Lung microvascular endothelial cell (primary cell): ENCODE measurements at regions not wholly inside any gene's neighbourhood (a gene's known extent, or its start where the extent isn't known, plus 50 kb on each side); places are given as distances from the start of the nearest gene placed in this dataset.

Source experiments
- DNase-seq, 2 donors: peaks; one replicate each; pipeline versions ENCODE4 v3.0.0 to v3.0.0-alpha.2; 2010; ENCODE audit warnings: low read depth in 2 of 2

DNA sequence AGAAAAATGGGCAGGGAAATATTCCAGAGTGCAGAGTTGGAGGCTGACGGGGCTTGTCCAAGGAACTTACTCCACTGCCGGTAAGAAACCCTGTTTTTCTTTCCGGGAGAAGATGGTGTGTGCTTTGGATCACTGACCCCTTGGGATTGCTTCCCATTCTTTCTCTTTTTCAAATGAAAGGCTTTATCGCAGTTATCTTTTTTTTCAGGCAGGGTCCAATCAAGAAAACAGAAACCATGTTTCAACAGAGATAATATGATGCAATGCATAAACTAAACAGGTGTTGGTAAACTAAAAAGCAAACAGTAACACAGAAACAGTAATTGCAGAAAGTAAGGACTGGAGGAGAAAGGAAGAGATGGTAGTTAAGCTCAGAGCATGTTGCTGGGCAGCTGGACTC lies 145.1 kb downstream of the LYPLAL1 start:
- no peak for DNase-seq

DNA sequence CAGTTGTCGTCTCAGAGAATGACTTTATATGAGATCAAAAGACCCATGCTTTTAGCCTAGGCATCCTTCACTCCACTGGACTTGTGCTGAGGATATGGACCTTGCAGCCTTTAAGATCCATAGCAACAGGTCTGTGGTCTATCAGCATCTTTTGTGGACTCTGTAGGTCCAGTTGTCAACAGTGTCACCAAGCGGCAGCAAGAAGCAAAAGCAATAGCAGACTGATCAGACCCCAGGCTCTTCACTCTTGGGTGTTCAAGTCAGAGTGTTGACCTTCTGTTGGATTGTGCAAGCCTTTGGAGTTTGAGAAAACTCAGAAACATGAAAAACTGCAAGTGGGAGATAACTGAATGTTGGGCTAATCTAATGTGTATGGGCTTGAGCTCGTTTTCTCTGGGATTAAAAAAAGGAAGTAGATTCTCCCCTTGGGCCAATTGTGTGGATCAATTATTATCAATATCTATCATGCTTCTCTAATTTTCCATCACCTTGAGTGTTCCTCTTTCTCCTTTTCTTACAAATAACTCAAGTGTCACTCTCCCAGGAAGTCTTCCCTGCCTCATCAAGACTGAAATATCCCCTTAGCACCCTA lies 144.2 kb downstream of the LYPLAL1 start:
- peak in 1 of 2 donors; percentile 53 for DNase-seq

DNA sequence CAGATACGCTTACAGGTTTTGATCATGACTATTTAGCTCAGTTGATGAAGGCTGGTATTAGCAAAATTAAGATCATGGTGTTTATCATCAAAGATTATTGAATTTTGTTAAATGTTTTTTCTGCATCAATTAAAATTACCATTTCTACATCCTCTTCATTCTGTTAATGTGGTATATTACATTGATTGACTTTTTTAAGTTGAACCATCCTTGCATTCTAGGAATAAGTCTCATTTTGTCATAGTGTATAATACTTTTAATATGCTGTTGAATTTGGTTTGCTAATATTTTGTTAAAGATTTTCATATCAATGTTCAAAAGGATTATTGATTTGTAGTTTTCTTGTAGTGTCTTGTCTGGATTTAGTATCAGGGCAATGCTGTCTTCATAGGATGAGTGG lies 142.4 kb downstream of the LYPLAL1 start:
- no peak for DNase-seq

- no peak for DNase-seq
Measured at GRCh38 chr1:219313961-219314360, 140.3 kb downstream of the LYPLAL1 start.

DNA sequence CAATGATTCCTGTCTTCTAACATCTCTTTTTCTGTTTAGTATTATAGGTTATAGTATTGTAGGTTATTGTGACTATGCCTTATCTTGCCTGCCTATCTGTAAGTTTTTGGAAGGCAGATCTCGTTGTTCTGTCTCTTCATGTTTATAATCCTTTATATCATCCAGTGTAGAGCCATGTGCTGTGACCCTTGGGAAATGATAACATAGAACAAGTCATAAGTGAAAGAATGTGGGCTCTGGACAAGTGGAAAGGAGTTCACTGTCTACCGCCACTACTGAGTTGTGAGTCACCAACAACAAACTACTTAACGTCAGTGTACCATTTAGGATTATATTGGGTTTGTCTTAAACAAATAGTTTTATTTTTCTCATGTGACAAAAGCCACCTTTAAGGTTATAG lies 139.3 kb downstream of the LYPLAL1 start:
- peak in 1 of 2 donors; percentile 74 for DNase-seq

GRCh38 chr1:219310181-219310728 lies 136.6 kb downstream of the LYPLAL1 start:
- peak in 1 of 2 donors; percentile 20 for DNase-seq

DNA sequence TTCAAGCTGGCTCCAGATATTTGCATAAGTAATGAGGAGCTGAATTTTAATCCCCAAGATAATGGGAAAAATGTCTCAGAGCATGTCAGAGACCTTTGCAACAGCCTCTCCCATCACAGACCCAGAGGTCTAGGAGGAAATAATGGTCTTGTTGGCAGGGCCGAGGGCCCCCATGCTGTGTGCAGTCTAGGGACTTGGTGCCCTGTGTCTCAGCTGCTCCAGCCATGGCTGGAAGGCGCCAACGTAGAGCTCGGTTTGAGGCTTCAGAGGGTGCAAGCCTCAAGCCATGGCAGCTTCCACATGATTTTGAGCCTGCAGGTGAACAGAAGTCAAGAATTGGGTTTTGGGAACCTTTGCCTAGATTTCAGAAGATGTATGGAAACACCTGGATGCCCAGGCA lies 134.7 kb downstream of the LYPLAL1 start:
- no peak for DNase-seq

DNA sequence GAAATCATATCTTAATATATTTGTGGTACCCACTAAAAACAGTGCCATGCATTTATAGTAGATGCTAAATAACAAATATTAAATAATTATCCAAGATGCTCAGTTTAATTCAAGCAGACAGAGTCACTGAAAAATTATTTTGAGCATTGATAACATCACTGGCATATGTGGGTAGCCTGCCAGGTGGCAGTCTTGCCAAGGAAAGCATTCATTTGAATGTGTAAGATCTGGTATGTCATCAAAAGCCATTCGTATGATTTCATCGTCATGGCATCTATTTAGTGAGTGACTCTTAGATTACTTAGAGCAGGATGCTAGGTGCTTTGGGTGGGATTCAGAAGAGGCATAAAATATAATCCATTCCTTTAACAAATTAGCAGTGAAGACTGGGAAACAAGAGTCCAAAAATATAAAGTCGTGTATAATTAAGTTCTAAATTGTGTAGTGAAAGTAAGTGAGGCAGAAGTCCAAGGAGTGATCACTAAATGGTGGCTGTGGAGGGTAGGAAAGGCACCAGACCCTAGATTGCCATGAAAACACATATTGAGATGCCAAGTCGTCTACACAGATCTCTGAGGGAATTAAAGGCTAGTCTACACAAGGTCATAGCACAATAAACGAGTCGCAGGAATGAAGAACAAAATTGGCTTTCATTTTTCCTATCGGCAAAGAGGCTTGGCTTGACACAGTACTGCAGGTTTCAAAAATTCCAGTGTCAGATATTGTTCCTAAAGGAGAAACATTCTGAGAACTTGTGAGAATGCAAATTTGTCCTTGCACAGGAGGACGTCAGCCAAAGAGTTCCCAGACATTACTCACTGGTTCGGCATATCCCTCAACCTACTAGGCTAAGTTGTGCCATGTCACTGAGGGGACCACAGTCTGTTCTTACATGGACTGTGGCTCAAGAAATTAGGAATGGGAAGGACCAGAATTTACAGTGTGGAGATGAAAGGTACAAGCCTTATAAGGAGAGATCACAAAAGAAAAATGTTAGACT lies 130.8 kb downstream of the LYPLAL1 start:
- DNase-seq, result peak; percentile 30 to 81

- DNase-seq, result peak in 1 of 2 donors; percentile 76
Measured at GRCh38 chr1:219302697-219303096, 129.0 kb downstream of the LYPLAL1 start.

GRCh38 chr1:219299420-219299819 lies 125.7 kb downstream of the LYPLAL1 start:
- no peak for DNase-seq

GRCh38 chr1:219298571-219299148 lies 125.0 kb downstream of the LYPLAL1 start:
- peak in 1 of 2 donors; percentile 37 for DNase-seq

GRCh38 chr1:219296430-219297355 lies 123.0 kb downstream of the LYPLAL1 start:
- peak in 1 of 2 donors; percentile 13 for DNase-seq

DNA sequence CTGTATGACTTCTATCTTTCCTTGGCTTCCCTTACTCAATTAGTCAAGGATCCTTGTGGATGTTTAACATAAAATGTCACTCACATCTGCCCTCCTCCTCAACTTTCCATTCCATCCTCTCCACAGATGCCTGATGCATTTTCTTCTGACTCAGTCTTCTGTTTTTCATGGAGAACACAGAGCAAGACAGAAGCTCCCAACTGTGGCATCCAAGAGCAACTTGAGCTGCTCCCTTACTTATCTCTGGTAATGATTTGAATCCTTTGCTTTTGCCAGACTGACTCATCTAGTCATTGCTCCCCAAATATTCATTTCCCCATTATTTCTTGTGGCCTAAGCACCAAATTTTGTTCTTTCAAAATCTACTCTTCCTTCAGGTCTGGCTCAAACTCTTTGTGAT lies 120.6 kb downstream of the LYPLAL1 start:
- DNase-seq, result no peak

- DNase-seq, result peak in 1 of 2 donors; percentile 47
Measured at GRCh38 chr1:219293410-219293809, 119.7 kb downstream of the LYPLAL1 start.

- no peak for DNase-seq
Measured at GRCh38 chr1:219292999-219293398, 119.3 kb downstream of the LYPLAL1 start.

- DNase-seq, result no peak
Measured at GRCh38 chr1:219292341-219292740, 118.7 kb downstream of the LYPLAL1 start.

DNA sequence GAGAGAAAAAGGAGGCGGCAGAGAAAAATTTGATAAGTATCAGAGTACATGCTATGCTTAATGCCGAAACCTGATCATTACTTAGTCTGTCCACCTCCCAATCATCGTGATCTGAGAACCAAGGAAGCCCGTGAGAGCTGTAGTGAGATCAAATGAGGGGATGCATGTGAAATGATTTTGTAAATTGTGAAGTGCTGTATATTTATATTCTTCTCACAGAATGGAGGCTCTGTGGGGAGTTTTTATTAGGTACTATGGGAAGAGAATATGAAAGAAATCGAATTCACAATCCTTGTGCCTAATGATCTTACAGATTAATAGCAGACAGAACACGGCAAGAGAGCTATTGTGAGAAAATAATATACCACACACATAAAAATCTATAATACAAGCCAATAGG lies 115.5 kb downstream of the LYPLAL1 start:
- DNase-seq, result no peak

DNA sequence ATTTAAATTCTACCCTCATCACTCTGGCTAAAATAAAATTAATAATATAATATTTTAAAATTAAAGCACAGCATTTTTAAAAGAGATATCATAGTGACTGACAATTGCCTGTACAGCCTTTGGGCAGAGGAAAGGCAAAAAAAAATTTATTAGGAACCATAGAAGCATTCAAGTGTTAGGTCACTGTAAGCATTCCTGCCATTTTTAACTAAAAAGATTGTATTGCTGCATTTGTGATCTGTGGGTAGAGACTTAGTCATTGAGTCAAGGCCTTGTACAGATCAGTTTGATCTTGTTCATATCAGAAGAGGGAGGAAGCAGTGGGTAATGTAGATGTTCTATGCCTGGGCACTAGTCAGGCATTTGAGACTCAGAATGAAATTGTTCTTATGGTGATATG lies 109.9 kb downstream of the LYPLAL1 start:
- DNase-seq, result no peak

DNA sequence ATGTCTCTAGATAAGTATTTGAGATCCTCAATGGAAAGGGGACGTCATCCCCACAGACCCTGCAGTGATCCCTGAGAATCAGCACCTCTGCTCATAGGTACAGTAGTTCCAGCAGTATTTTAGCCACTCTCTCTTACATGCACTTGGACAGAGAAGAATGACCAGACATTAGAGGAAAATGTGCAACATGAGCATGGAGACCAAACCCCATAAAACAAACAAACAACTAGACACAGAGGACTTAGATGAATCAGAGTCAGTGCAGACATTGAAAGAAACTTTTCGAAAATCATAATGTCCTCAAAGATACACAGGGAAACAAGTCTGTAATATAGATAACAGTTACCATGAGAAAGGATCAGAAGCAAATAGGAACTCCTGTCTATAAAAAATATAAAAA lies 108.2 kb downstream of the LYPLAL1 start:
- no peak for DNase-seq

DNA sequence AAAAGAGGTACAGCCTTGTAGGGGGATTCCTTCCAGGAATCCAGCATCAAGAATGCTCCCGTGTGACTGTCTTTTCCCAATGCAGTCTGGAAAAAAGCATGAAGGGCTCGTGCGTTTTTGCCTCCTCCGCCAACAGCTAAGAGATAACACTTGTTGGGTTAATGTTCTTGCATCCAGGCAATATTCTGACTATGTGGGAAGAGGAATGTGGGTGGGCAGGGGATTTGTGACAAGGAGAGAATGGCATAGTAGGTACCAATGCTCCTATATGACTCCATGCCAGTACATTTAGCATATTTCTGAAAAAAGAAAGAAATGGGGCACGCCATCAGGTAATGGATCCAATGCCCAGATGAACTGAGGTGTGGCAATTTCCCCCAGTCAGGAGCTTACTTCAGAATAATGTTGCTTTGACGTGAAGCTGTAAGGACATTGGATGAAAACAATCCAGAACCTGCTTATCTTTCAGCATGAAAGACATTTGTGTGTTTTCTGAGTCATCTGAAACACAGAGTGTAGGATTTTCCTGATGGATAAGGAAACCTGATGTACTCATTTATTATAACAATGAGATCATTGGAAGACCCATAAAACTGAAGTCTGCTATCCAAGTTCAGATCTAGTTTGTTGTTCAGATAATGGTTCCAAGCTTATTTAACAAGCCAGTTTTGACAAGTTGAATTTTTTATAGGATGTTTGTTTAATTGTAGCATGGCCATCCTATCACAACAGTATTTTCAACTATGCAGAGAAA lies 105.5 kb downstream of the LYPLAL1 start:
- peak in 1 of 2 donors; percentile 31 for DNase-seq
